OCI-LY7 (cell line): ENCODE measurements at regions not wholly inside any gene's neighbourhood (a gene's known extent, or its start where the extent isn't known, plus 50 kb on each side); places are given as distances from the start of the nearest gene placed in this dataset.

Experiments
- BruUV-seq: library from RNA; stranded (reverse); fragments of 400-500 nt; replicated peaks from 2 replicates; lab custom pipeline; 2021; lab: Mats Ljungman, UMichigan
- CTCF ChIA-PET: fragments of 300-600 bp; sonication (Branson Sonifier 250); formaldehyde crosslinking; loops from one replicate; lab custom pipeline; 2022; ENCODE audit warnings: antibody characterized with exemption; ENCODE audit not compliant: unreplicated experiment; lab: Charles Lee
- POLR2A ChIA-PET: fragments of 300-600 bp; sonication (Branson Sonifier 250); formaldehyde crosslinking; loops from one replicate; lab custom pipeline; 2022; ENCODE audit warnings: antibody characterized with exemption; lab: Charles Lee
- DNase-seq: peaks from one replicate; pipeline ENCODE4 v3.0.0-alpha.2; 2015; ENCODE audit warnings: low spot score
- H2AFZ ChIP-seq: fragments of 200-600 bp; sonication (generic), shearing (Covaris generic); 2 replicates; pipeline ENCODE4 v1.6.1; 2014; ENCODE audit warnings: mild to moderate bottlenecking, antibody characterized with exemption, low read length, moderate library complexity
- H3K27ac ChIP-seq: fragments of 200-600 bp; sonication (generic); 2 replicates; pipeline ENCODE4 v1.5.1; 2014; ENCODE audit warnings: mixed run types, low read depth, mild to moderate bottlenecking, moderate library complexity, low read length, inconsistent platforms; ENCODE audit not compliant: poor library complexity, severe bottlenecking
- H3K36me3 ChIP-seq: fragments of 200-600 bp; sonication (generic); 2 replicates; pipeline ENCODE4 v1.6.1; 2014; ENCODE audit warnings: mild to moderate bottlenecking, antibody characterized with exemption, low read length, moderate library complexity, mixed read lengths; ENCODE audit not compliant: insufficient read depth
- H3K4me1 ChIP-seq: fragments of 200-600 bp; sonication (generic); 2 replicates; pipeline ENCODE4 v1.5.1; 2014; ENCODE audit warnings: mild to moderate bottlenecking, low read length; ENCODE audit not compliant: insufficient read depth, poor library complexity, severe bottlenecking
- H3K4me2 ChIP-seq: fragments of 200-600 bp; sonication (generic); 2 replicates; pipeline ENCODE4 v1.6.1; 2014; ENCODE audit warnings: mild to moderate bottlenecking, low read length
- H3K4me3 ChIP-seq: fragments of 200-600 bp; sonication (generic); 2 replicates; pipeline ENCODE4 v1.5.1; 2014; ENCODE audit warnings: mild to moderate bottlenecking, low read depth, low read length; ENCODE audit not compliant: poor library complexity, severe bottlenecking
- H3K79me2 ChIP-seq: fragments of 200-600 bp; sonication (generic); 2 replicates; pipeline ENCODE4 v1.6.1; 2016; ENCODE audit warnings: low read depth, mild to moderate bottlenecking, low read length, moderate library complexity, mixed read lengths; ENCODE audit not compliant: insufficient read depth
- H3K9me2 ChIP-seq: fragments of 200-600 bp; sonication (generic); 2 replicates; pipeline ENCODE4 v1.6.1; 2016; ENCODE audit warnings: mild to moderate bottlenecking, low read length, mixed read lengths; ENCODE audit not compliant: insufficient read depth
- H3K9me3 ChIP-seq: fragments of 200-600 bp; sonication (generic); 2 replicates; pipeline ENCODE4 v1.6.1; 2014; ENCODE audit warnings: mild to moderate bottlenecking, mixed run types, low read length, mixed read lengths
- H4K20me1 ChIP-seq: fragments of 200-600 bp; sonication (generic); 2 replicates; pipeline ENCODE4 v1.6.1; 2014; ENCODE audit warnings: mild to moderate bottlenecking, antibody characterized with exemption, low read length, moderate library complexity, mixed read lengths; ENCODE audit not compliant: insufficient read depth
- CTCF ChIP-seq: fragments of 200-600 bp; sonication (generic); conservative IDR thresholded peaks from 2 replicates; pipeline ENCODE4 v1.5.1; 2014; ENCODE audit warnings: mild to moderate bottlenecking, antibody characterized with exemption, low read length, moderate library complexity, mixed read lengths
- EZH2phosphoT487 ChIP-seq: fragments of 200-600 bp; sonication (generic); IDR thresholded peaks from 2 replicates; pipeline ENCODE4 v1.6.1; 2018; ENCODE audit warnings: low read depth, borderline replicate concordance, mild to moderate bottlenecking, mixed run types, antibody characterized with exemption, low read length, moderate library complexity, mixed read lengths
- intact Hi-C: fragments of 100-400 bp; cut with micrococcal nuclease; formaldehyde crosslinking; loops from one replicate; pipeline ENCODE4 v1.10.0; 2022; ENCODE audit not compliant: unreplicated experiment

- H3K9me3 ChIP-seq: no peaks in the 10 kb centered on the region
- no peaks in the 10 kb centered on the region for H3K36me3 ChIP-seq
- no peak overlapping the region for H3K4me3 ChIP-seq
- ChIA-PET CTCF (no interaction called here), POLR2A (interaction anchor here (0.6 to 0.7 kb wide), 4 partner anchors 37 to 417 kb away, joined by 3 to 4 read pairs (median 3); no protein-coding TSS in a partner anchor)
- no peaks in the 10 kb centered on the region for H3K4me1 ChIP-seq
- H2AFZ ChIP-seq: no peak overlapping the region
- DNase-seq: no peak
- TF ChIP-seq EZH2phosphoT487 (no peak), CTCF (no peak)
- H3K27ac ChIP-seq: no peak overlapping the region
- H3K4me2 ChIP-seq: no peak overlapping the region
- no peaks in the 10 kb centered on the region for H3K79me2 ChIP-seq
- no peaks in the 10 kb centered on the region for H3K9me2 ChIP-seq
- no peaks in the 10 kb centered on the region for H4K20me1 ChIP-seq
- no TSS peak for BruUV-seq
- intact Hi-C loops: no loop called here
Observed at GRCh38 chr2:215685238-215685990, 249.5 kb upstream of the FN1 start.

- no peak for DNase-seq
- Histone ChIP-seq H3K27ac (no peak overlapping the region), H3K9me3 (no peaks in the 10 kb centered on the region), H3K9me2 (no peaks in the 10 kb centered on the region), H3K4me2 (no peak overlapping the region), H3K79me2 (no peaks in the 10 kb centered on the region), H4K20me1 (no peaks in the 10 kb centered on the region), H3K36me3 (no peaks in the 10 kb centered on the region), H2AFZ (no peak overlapping the region), H3K4me1 (no peaks in the 10 kb centered on the region), H3K4me3 (no peak overlapping the region)
- intact Hi-C loops: no loop called here
- ChIA-PET POLR2A (interaction anchor here (0.6 to 0.7 kb wide), 4 partner anchors 38 to 416 kb away, joined by 3 read pairs; no protein-coding TSS in a partner anchor), CTCF (no interaction called here)
- TF ChIP-seq CTCF (no peak), EZH2phosphoT487 (no peak)
- no TSS peak for BruUV-seq
Observed at GRCh38 chr2:215684448-215685237, 248.8 kb upstream of the FN1 start.

GRCh38 chr2:215683295-215683694, 247.4 kb upstream of the FN1 start:
- H2AFZ ChIP-seq: no peak overlapping the region
- H3K4me2 ChIP-seq: no peak overlapping the region
- H3K4me3 ChIP-seq: no peak overlapping the region
- H3K36me3 ChIP-seq: no peaks in the 10 kb centered on the region
- DNase-seq: no peak
- CTCF ChIA-PET: no interaction called here
- H3K4me1 ChIP-seq: no peaks in the 10 kb centered on the region
- no peaks in the 10 kb centered on the region for H4K20me1 ChIP-seq
- no TSS peak for BruUV-seq
- no peaks in the 10 kb centered on the region for H3K79me2 ChIP-seq
- no peaks in the 10 kb centered on the region for H3K9me2 ChIP-seq
- H3K27ac ChIP-seq: no peak overlapping the region
- no peak for TF ChIP-seq CTCF
- no peak for TF ChIP-seq EZH2phosphoT487
- POLR2A ChIA-PET: no interaction called here
- no peaks in the 10 kb centered on the region for H3K9me3 ChIP-seq
- intact Hi-C loops: no loop called here
